Embryonic facial prominence (tissue), 1 donor: ENCODE measurements at regions not wholly inside any gene's neighbourhood (a gene's known extent, or its start where the extent isn't known, plus 50 kb on each side); places are given as distances from the start of the nearest gene placed in this dataset.

ENCODE experiments used
- DNase-seq: peaks from one replicate; pipeline ENCODE4 v3.0.0-alpha.2; 2016; ENCODE audit errors: extremely low spot score

GRCh38 chr7:26458466-26459145, 166.9 kb downstream of the SNX10 start:
- no peak for DNase-seq

- no peak for DNase-seq
Observed at GRCh38 chr7:26459540-26460193, 168.0 kb downstream of the SNX10 start.

GRCh38 chr7:26460351-26461085, 168.9 kb downstream of the SNX10 start:
- DNase-seq = no peak

GRCh38 chr7:26461518-26461917, 169.9 kb downstream of the SNX10 start:
- no peak for DNase-seq

GRCh38 chr7:26466007-26466406, 174.3 kb downstream of the SNX10 start:
- no peak for DNase-seq

- DNase-seq = no peak
Observed at GRCh38 chr7:26467104-26467503, 175.4 kb downstream of the SNX10 start.

- no peak for DNase-seq
Observed at GRCh38 chr7:26467541-26467940, 175.9 kb downstream of the SNX10 start.

GRCh38 chr7:26468625-26469024, 177.0 kb downstream of the SNX10 start:
- no peak for DNase-seq

- no peak for DNase-seq
Observed at GRCh38 chr7:26469188-26469587, 177.5 kb downstream of the SNX10 start.

- DNase-seq = no peak
Observed at GRCh38 chr7:26470691-26471090, 179.0 kb downstream of the SNX10 start.

- DNase-seq = no peak
Observed at GRCh38 chr7:26471306-26472075, 179.8 kb downstream of the SNX10 start.

- DNase-seq = no peak
Observed at GRCh38 chr7:26472971-26473370, 181.3 kb downstream of the SNX10 start.

GRCh38 chr7:26476271-26476670, 184.6 kb downstream of the SNX10 start:
- DNase-seq = no peak

GRCh38 chr7:26477381-26477990, 185.8 kb downstream of the SNX10 start:
- no peak for DNase-seq

- no peak for DNase-seq
Observed at GRCh38 chr7:26478550-26478949, 186.9 kb downstream of the SNX10 start.

- no peak for DNase-seq
Observed at GRCh38 chr7:26479581-26479980, 187.9 kb downstream of the SNX10 start.

GRCh38 chr7:26480156-26480555, 188.5 kb downstream of the SNX10 start:
- no peak for DNase-seq

- DNase-seq = no peak
Observed at GRCh38 chr7:26482927-26483326, 191.3 kb downstream of the SNX10 start.

- DNase-seq = no peak
Observed at GRCh38 chr7:26483843-26484242, 192.2 kb downstream of the SNX10 start.

- DNase-seq = no peak
Observed at GRCh38 chr7:26485367-26485934, 193.8 kb downstream of the SNX10 start.

GRCh38 chr7:26486153-26486552, 194.5 kb downstream of the SNX10 start:
- no peak for DNase-seq
